Spleen (tissue), 11 donors: ENCODE measurements at regions not wholly inside any gene's neighbourhood (a gene's known extent, or its start where the extent isn't known, plus 50 kb on each side); places are given as distances from the start of the nearest gene placed in this dataset.
"Not testable (repeated sequence)": the region's sequence is repeated elsewhere in the genome, so short reads cannot be mapped to it uniquely, and the experiment has no call there.

Experiments used
- DNase-seq: peaks from one replicate; pipeline ENCODE4 v3.0.0-alpha.2; 2020
- H3K27ac ChIP-seq, 8 donors: fragments of 200-600 bp; sonication (generic) in 7 of 8; 1 replicate in 4 of 8; 2 replicates in 4 of 8; pipeline versions ENCODE4 v1.5.0 to v1.8.0; 2016 to 2021; ENCODE audit warnings: inconsistent platforms in 4 of 8, mild to moderate bottlenecking in 4 of 8, moderate library complexity in 1 of 8
- H3K27me3 ChIP-seq, 7 donors: fragments of 200-600 bp; sonication (generic) in 6 of 7; replicated peaks in 1 of 7; 1 replicate in 4 of 7; 2 replicates in 3 of 7; pipeline versions ENCODE4 v1.5.0 to v1.8.0; 2016 to 2021; ENCODE audit warnings: inconsistent platforms in 3 of 7, mild to moderate bottlenecking in 1 of 7
- H3K36me3 ChIP-seq, 6 donors: fragments of 200-600 bp; sonication (generic) in 5 of 6; 1 replicate in 4 of 6; 2 replicates in 2 of 6; pipeline versions ENCODE4 v1.5.0 to v1.8.0; 2016 to 2021; ENCODE audit warnings: inconsistent platforms in 2 of 6
- H3K4me1 ChIP-seq, 6 donors: fragments of 200-600 bp; sonication (generic) in 5 of 6; 1 replicate in 3 of 6; 2 replicates in 3 of 6; pipeline versions ENCODE4 v1.5.0 to v1.8.0; 2016 to 2021; ENCODE audit warnings: inconsistent platforms in 3 of 6
- H3K4me3 ChIP-seq, 8 donors: fragments of 200-600 bp; sonication (generic) in 7 of 8; 1 replicate in 4 of 8; 2 replicates in 4 of 8; pipeline versions ENCODE4 v1.5.0 to v1.8.0; 2016 to 2021; ENCODE audit warnings: inconsistent platforms in 4 of 8, mild to moderate bottlenecking in 4 of 8, moderate library complexity in 2 of 8
- H3K9me3 ChIP-seq, 8 donors: fragments of 200-600 bp; sonication (generic) in 7 of 8; 1 replicate in 4 of 8; 2 replicates in 4 of 8; pipeline versions ENCODE4 v1.5.0 to v1.8.0; 2016 to 2021; ENCODE audit warnings: inconsistent platforms in 4 of 8
- CTCF ChIP-seq, 11 experiments: fragments of 200-600 bp in 7 of 11; fragments of 450-650 bp in 4 of 11; sonication (generic) in 4 of 11; IDR thresholded peaks in 8 of 11; conservative IDR thresholded peaks in 3 of 11; 1 replicate in 7 of 11; 2 replicates in 4 of 11; pipeline versions ENCODE4 v1.4.0 to v1.8.0; 2016 to 2021; ENCODE audit warnings: antibody characterized with exemption in 11 of 11, inconsistent platforms in 4 of 11, mild to moderate bottlenecking in 1 of 11
- POLR2A ChIP-seq, 3 donors: fragments of 450-650 bp; IDR thresholded peaks; one replicate each; pipeline ENCODE4 v1.5.1; 2017; ENCODE audit warnings: antibody characterized with exemption in 3 of 3, mild to moderate bottlenecking in 1 of 3
- POLR2AphosphoS5 ChIP-seq, 3 donors: sonication (generic); formaldehyde crosslinking; IDR thresholded peaks; one replicate each; pipeline ENCODE4 v1.5.1; 2017; ENCODE audit warnings: antibody characterized with exemption in 3 of 3
- WGBS, 5 donors: extraction: QIAGEN DNeasy Blood & Tissue Kit in 3 of 5; methylation state at CpG; one replicate each; pipeline versions ENCODE4 v1.1.5 to v1.1.7; 2013 to 2018; 5-methylcytosine and 5-hydroxymethylcytosine counted together
- intact Hi-C: fragments of 100-400 bp; cut with DNase I; formaldehyde crosslinking; loops from one replicate; pipeline ENCODE4 v1.15.0; 2023; ENCODE audit warnings: low total_unique reads
- donor health status: healthy with polysubstance abuse.
- donor health status: DM: no; HTN: no; CAD: no; lungs with moderate emphysema.
- donor health status: DM: no; HTN: no; CAD: no.
- donor health status: Bipolar disorder and iron deficiency.
- donor health status: healthy.
- donor health status: DM: no; HTN: no; CAD: no.
- donor health status: DM: yes; HTN: yes; CAD: no.

DNA sequence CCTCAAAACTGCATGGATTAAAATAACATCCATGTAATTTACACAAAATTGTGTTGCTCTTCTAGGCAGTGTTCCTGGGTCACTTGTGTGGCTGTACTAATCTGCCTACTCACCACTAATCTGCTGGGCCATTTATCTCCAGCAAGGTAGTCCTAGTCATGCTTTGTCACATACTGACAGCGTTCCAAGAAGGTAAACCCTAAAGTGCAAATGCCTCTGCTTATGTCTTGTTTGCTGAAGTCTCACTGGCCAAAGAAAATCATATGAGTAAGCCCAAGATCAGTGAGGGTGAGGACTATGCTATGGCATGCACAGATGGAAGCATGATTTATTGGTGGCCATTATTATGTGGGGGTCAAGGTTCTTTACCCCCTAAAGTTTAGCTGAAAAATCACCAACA is 630.2 kb upstream of the LUZP2 start:
- WGBS, 5 donors, result 69 to 89% (median 80%) methylated on average over 1 of the region's 1 CpG
- H3K27ac ChIP-seq, result no peak overlapping the region
- H3K27me3 ChIP-seq, result no peaks in the 10 kb centered on the region
- no peaks in the 10 kb centered on the region for H3K4me1 ChIP-seq
- TF ChIP-seq POLR2A (IDR thresholded peaks at IDR 0.05), result no peak
- TF ChIP-seq CTCF (IDR thresholded peaks at IDR 0.05 in 8 of 11, conservative IDR thresholded peaks at IDR 0.05 in 3 of 11), result no peak
- TF ChIP-seq POLR2AphosphoS5 (IDR thresholded peaks at IDR 0.05), result no peak
- intact Hi-C loops, result no loop called here
- H3K4me3 ChIP-seq, result no peak overlapping the region
- no peaks in the 10 kb centered on the region for H3K36me3 ChIP-seq
- peaks cover 0 to 11% (median 2%) of the 10 kb centered on the region in 8 donors for H3K9me3 ChIP-seq
- DNase-seq, result no peak

GRCh38 chr11:23869671-23870070 is 627.2 kb upstream of the LUZP2 start:
- DNase-seq, result no peak
- Histone ChIP-seq H3K36me3 (no peaks in the 10 kb centered on the region), H3K27ac (no peak overlapping the region), H3K4me1 (no peaks in the 10 kb centered on the region), H3K27me3 (no peaks in the 10 kb centered on the region), H3K9me3 (peaks cover 0 to 11% (median 2%) of the 10 kb centered on the region in 8 donors), H3K4me3 (no peak overlapping the region)
- 62 to 75% (median 69%) methylated on average over 2 of the region's 2 CpGs for WGBS, 5 donors
- intact Hi-C loops, result no loop called here
- no peak for TF ChIP-seq POLR2A (IDR thresholded peaks at IDR 0.05)
- TF ChIP-seq CTCF (IDR thresholded peaks at IDR 0.05 in 8 of 11, conservative IDR thresholded peaks at IDR 0.05 in 3 of 11), result no peak
- TF ChIP-seq POLR2AphosphoS5 (IDR thresholded peaks at IDR 0.05), result no peak

- Histone ChIP-seq H3K9me3 (peaks cover 0 to 15% (median 7%) of the 10 kb centered on the region in 8 donors), H3K36me3 (no peaks in the 10 kb centered on the region), H3K27ac (no peak overlapping the region), H3K4me1 (no peaks in the 10 kb centered on the region), H3K4me3 (no peak overlapping the region), H3K27me3 (no peaks in the 10 kb centered on the region)
- intact Hi-C loops, result no loop called here
- no peak for DNase-seq
- 74 to 82% (median 79%) methylated on average over 2 of the region's 2 CpGs for WGBS, 5 donors
- TF ChIP-seq POLR2AphosphoS5 (IDR thresholded peaks at IDR 0.05) (no peak), POLR2A (IDR thresholded peaks at IDR 0.05) (no peak)
Measured at GRCh38 chr11:23873406-23873805, 623.4 kb upstream of the LUZP2 start.

DNA sequence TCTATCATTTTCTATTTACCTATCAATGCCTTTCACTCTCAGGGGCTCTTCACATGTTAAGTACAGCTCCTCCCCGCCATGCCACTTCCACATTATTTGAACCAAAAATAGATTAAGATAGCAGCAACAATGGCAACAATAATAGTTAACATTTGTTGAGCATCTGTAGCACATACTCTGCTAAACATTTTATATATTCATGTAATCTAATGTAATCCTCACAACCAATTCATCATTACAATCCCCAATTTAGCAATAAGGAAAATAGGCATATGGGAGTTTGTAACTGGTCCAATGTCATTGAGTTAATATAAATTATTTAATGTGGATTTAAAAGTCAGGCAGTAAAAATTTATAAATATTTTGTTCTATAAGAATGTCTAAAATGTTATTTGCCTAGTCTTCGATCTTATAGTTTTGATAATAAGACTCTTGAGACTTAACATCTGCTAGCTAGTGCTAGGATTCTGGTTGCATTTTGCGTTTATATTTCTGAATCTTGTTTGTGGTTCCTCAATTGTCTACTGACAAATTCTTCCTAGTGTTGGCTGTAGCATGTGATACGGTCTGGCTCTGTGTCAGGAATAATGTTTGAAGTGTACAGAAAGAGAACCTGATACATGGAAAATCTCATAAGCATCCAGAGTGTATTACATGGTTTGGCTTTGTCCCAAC is 621.5 kb upstream of the LUZP2 start:
- DNase-seq, result no peak

GRCh38 chr11:23883426-23884048 is 613.3 kb upstream of the LUZP2 start:
- H3K4me1 ChIP-seq, intact Hi-C loops, H3K27me3 ChIP-seq, H3K27ac ChIP-seq, H3K4me3 ChIP-seq, H3K36me3 ChIP-seq: not testable (repeated sequence)
- 88 to 96% (median 91%) methylated on average over 14 to 26 of the region's 26 CpGs for WGBS, 5 donors
- peak; percentile 58 for DNase-seq
- peaks cover 0 to 16% (median 8%) of the 10 kb centered on the region in 8 donors for H3K9me3 ChIP-seq

More for the DNA sequence above, 621.5 kb upstream of the LUZP2 start:
- TF ChIP-seq CTCF (IDR thresholded peaks at IDR 0.05 in 8 of 11, conservative IDR thresholded peaks at IDR 0.05 in 3 of 11) (no peak), POLR2AphosphoS5 (IDR thresholded peaks at IDR 0.05) (no peak), POLR2A (IDR thresholded peaks at IDR 0.05) (no peak)
- 69 to 84% (median 74%) methylated on average over 4 of the region's 4 CpGs for WGBS, 5 donors
- Histone ChIP-seq H3K4me3 (no peak overlapping the region), H3K9me3 (peaks cover 0 to 21% (median 11%) of the 10 kb centered on the region in 8 donors), H3K4me1 (no peaks in the 10 kb centered on the region), H3K27me3 (no peaks in the 10 kb centered on the region), H3K36me3 (no peaks in the 10 kb centered on the region), H3K27ac (no peak overlapping the region)
- intact Hi-C loops, result no loop called here
